A673 (cell line): ENCODE measurements at regions not wholly inside any gene's neighbourhood (a gene's known extent, or its start where the extent isn't known, plus 50 kb on each side); places are given as distances from the start of the nearest gene placed in this dataset.

Source experiments
- BruUV-seq: library from RNA; stranded (reverse); fragments of 400-500 nt; replicated peaks from 2 replicates; lab custom pipeline; 2021; lab: Mats Ljungman, UMichigan
- CTCF ChIA-PET: fragments of 300-600 bp; sonication (Branson Sonifier 250); formaldehyde crosslinking; loops from one replicate; lab custom pipeline; 2022; ENCODE audit warnings: antibody characterized with exemption; lab: Charles Lee
- POLR2A ChIA-PET: fragments of 300-600 bp; sonication (Branson Sonifier 250); formaldehyde crosslinking; loops from one replicate; lab custom pipeline; 2022; ENCODE audit warnings: antibody characterized with exemption; ENCODE audit not compliant: low non-redundant PET; lab: Charles Lee
- DNase-seq: peaks from one replicate; pipeline ENCODE4 v3.0.0-alpha.2; 2015; ENCODE audit warnings: low spot score
- H3K27ac ChIP-seq: fragments of 200-600 bp; sonication (generic); 2 replicates; pipeline ENCODE4 v1.5.1; 2016; ENCODE audit warnings: mixed run types, low read depth, mild to moderate bottlenecking, mixed read lengths, antibody characterized with exemption, low read length; ENCODE audit not compliant: poor library complexity, severe bottlenecking
- H3K27me3 ChIP-seq: fragments of 200-600 bp; sonication (generic); replicated peaks from 2 replicates; pipeline ENCODE4 v1.6.1; 2017; ENCODE audit warnings: mixed run types, low read depth, mild to moderate bottlenecking, mixed read lengths, antibody characterized with exemption, low read length; ENCODE audit not compliant: insufficient read depth, poor library complexity
- H3K36me3 ChIP-seq: fragments of 200-600 bp; sonication (generic); 2 replicates; pipeline ENCODE4 v1.6.1; 2016; ENCODE audit warnings: mixed run types, mild to moderate bottlenecking, mixed read lengths, antibody characterized with exemption, low read length; ENCODE audit not compliant: insufficient read depth, poor library complexity, severe bottlenecking
- H3K4me1 ChIP-seq: fragments of 200-600 bp; sonication (generic); 2 replicates; pipeline ENCODE4 v1.6.1; 2017; ENCODE audit warnings: mixed run types, mild to moderate bottlenecking, mixed read lengths, antibody characterized with exemption, low read length; ENCODE audit not compliant: insufficient read depth, poor library complexity, severe bottlenecking
- H3K4me3 ChIP-seq: fragments of 200-600 bp; sonication (generic); 2 replicates; pipeline ENCODE4 v1.5.1; 2016; ENCODE audit warnings: low read depth, mixed run types, mild to moderate bottlenecking, mixed read lengths, low read length; ENCODE audit not compliant: poor library complexity, severe bottlenecking
- H3K9me3 ChIP-seq: fragments of 200-600 bp; sonication (generic); 2 replicates; pipeline ENCODE4 v1.6.1; 2016; ENCODE audit warnings: mixed run types, low read depth, mild to moderate bottlenecking, mixed read lengths, antibody characterized with exemption, low read length; ENCODE audit not compliant: poor library complexity, severe bottlenecking
- EZH2 ChIP-seq: fragments of 200-600 bp; sonication (generic); IDR thresholded peaks from 2 replicates; pipeline ENCODE4 v1.6.1; 2017; ENCODE audit warnings: borderline replicate concordance, low read depth, mild to moderate bottlenecking, mixed read lengths, antibody characterized with exemption, low read length; ENCODE audit not compliant: poor library complexity, severe bottlenecking
- intact Hi-C: fragments of 100-400 bp; cut with micrococcal nuclease; formaldehyde crosslinking; loops from one replicate; pipeline ENCODE4 v1.10.0; 2022; ENCODE audit not compliant: unreplicated experiment
- TF ChIP-seq, protein P1 (sequence below): fragments of 300-800, 200-600 bp; sonication (generic); conservative IDR thresholded peaks from 2 replicates; pipeline ENCODE4 v1.5.1; 2017; ENCODE audit warnings: low read depth, mild to moderate bottlenecking, antibody characterized with exemption, low read length, moderate library complexity, mixed read lengths

DNA sequence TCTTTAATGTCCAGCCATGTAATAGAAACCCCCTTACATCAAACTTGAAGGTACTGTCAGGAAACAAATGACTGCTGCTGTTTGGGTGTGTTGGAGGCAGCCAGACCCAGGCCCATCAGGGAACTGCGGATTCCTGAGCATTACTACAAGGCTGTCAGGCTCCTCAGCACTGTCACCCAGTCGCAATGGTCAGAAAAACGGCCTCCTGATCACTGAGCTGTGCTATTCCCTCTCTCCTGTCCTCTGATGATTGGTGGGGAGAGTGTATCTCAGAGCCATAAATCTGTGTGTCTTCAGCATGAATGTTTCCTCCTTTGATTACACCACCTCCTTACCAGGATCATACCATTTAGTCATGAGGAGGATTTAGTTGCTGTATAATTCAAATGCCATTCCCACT is 135.2 kb upstream of the GADL1 start:
- ChIA-PET POLR2A (no interaction called here), CTCF (no interaction called here)
- H3K9me3 ChIP-seq, result peaks cover 7% of the 10 kb centered on the region
- no peaks in the 10 kb centered on the region for H3K4me1 ChIP-seq
- no peak for TF ChIP-seq EZH2
- TF ChIP-seq, protein P1, sequence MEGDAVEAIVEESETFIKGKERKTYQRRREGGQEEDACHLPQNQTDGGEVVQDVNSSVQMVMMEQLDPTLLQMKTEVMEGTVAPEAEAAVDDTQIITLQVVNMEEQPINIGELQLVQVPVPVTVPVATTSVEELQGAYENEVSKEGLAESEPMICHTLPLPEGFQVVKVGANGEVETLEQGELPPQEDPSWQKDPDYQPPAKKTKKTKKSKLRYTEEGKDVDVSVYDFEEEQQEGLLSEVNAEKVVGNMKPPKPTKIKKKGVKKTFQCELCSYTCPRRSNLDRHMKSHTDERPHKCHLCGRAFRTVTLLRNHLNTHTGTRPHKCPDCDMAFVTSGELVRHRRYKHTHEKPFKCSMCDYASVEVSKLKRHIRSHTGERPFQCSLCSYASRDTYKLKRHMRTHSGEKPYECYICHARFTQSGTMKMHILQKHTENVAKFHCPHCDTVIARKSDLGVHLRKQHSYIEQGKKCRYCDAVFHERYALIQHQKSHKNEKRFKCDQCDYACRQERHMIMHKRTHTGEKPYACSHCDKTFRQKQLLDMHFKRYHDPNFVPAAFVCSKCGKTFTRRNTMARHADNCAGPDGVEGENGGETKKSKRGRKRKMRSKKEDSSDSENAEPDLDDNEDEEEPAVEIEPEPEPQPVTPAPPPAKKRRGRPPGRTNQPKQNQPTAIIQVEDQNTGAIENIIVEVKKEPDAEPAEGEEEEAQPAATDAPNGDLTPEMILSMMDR, result no peak
- intact Hi-C loops, result no loop called here
- H3K4me3 ChIP-seq, result no peak overlapping the region
- no peak for DNase-seq
- no peaks in the 10 kb centered on the region for H3K36me3 ChIP-seq
- no peaks in the 10 kb centered on the region for H3K27me3 ChIP-seq
- no peak overlapping the region for H3K27ac ChIP-seq
- BruUV-seq, result no TSS peak

- no peak for DNase-seq
- Histone ChIP-seq H3K4me1 (no peaks in the 10 kb centered on the region), H3K9me3 (no peaks in the 10 kb centered on the region), H3K27me3 (no peaks in the 10 kb centered on the region), H3K27ac (no peak overlapping the region), H3K4me3 (no peak overlapping the region), H3K36me3 (no peaks in the 10 kb centered on the region)
- TF ChIP-seq, protein P1, result no peak
- TF ChIP-seq EZH2, result no peak
- ChIA-PET CTCF (no interaction called here), POLR2A (no interaction called here)
- intact Hi-C loops, result no loop called here
- BruUV-seq, result no TSS peak
Measured at GRCh38 chr3:31035681-31036080, 141.2 kb upstream of the GADL1 start.

GRCh38 chr3:31038086-31038739 is 143.8 kb upstream of the GADL1 start:
- no peak overlapping the region for H3K27ac ChIP-seq
- H3K4me3 ChIP-seq, result no peak overlapping the region
- ChIA-PET POLR2A (no interaction called here), CTCF (no interaction called here)
- H3K9me3 ChIP-seq, result no peaks in the 10 kb centered on the region
- H3K27me3 ChIP-seq, result no peaks in the 10 kb centered on the region
- TF ChIP-seq EZH2, result no peak
- TF ChIP-seq, protein P1, result no peak
- no TSS peak for BruUV-seq
- intact Hi-C loops, result no loop called here
- no peaks in the 10 kb centered on the region for H3K4me1 ChIP-seq
- DNase-seq, result no peak
- H3K36me3 ChIP-seq, result no peaks in the 10 kb centered on the region
